ENCODE measurements at regions not wholly inside any gene's neighbourhood (a gene's known extent, or its start where the extent isn't known, plus 50 kb on each side); places are given as distances from the start of the nearest gene placed in this dataset.

DNA sequence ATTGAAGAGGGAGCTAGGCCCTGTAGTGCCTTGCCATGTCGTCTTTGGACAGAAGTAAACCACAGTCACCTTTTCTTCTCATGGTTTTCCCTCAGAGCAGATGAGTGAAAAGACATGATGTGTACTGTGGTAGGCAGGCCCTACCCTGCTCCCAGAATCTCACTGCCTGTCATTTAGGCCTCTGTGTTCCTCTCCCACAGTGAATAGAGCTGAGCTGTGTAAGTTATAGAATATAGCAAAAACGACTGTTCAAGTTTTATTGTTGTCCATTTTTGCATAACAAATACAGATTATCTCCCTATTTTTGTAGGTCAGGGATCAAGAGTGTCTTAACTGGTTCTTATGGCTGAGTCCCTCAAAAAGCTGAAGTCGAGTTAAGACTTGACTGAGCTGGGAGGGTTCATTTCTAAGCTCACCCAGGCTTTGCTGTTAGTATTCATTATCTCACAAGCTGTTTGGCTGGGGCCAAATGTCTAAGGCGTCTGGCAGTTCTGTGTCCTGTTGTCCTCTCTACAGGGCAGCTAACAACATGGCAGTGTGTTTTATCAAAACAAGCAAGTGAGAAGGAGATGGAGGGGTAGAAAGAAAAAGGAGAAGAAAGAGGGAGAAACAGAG lies 780.9 kb upstream of the POM121L12 start:
- Mint-ChIP-seq H3K27me3 (ENCODE audit: low read depth) (no peaks in the 10 kb centered on the region), H3K36me3 (ENCODE audit: low read depth) (no peaks in the 10 kb centered on the region), H3K4me3 (ENCODE audit: unreplicated experiment) (no peak overlapping the region), H3K27ac (ENCODE audit: unreplicated experiment) (no peak overlapping the region), H3K9me3 (ENCODE audit: low read depth) (peaks cover 20% of the 10 kb centered on the region), H3K4me1 (ENCODE audit: low read depth) (no peaks in the 10 kb centered on the region)
- DNase-seq (ENCODE audit: low spot score): no peak
- TF ChIP-seq, protein P1, sequence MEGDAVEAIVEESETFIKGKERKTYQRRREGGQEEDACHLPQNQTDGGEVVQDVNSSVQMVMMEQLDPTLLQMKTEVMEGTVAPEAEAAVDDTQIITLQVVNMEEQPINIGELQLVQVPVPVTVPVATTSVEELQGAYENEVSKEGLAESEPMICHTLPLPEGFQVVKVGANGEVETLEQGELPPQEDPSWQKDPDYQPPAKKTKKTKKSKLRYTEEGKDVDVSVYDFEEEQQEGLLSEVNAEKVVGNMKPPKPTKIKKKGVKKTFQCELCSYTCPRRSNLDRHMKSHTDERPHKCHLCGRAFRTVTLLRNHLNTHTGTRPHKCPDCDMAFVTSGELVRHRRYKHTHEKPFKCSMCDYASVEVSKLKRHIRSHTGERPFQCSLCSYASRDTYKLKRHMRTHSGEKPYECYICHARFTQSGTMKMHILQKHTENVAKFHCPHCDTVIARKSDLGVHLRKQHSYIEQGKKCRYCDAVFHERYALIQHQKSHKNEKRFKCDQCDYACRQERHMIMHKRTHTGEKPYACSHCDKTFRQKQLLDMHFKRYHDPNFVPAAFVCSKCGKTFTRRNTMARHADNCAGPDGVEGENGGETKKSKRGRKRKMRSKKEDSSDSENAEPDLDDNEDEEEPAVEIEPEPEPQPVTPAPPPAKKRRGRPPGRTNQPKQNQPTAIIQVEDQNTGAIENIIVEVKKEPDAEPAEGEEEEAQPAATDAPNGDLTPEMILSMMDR (IDR thresholded peaks at IDR 0.05): no peak

GRCh38 chr7:52253953-52254352 lies 781.5 kb upstream of the POM121L12 start:
- Mint-ChIP-seq H3K9me3 (ENCODE audit: low read depth) (peaks cover 20% of the 10 kb centered on the region), H3K4me3 (ENCODE audit: unreplicated experiment) (no peak overlapping the region), H3K27me3 (ENCODE audit: low read depth) (no peaks in the 10 kb centered on the region), H3K36me3 (ENCODE audit: low read depth) (no peaks in the 10 kb centered on the region), H3K4me1 (ENCODE audit: low read depth) (no peaks in the 10 kb centered on the region), H3K27ac (ENCODE audit: unreplicated experiment) (no peak overlapping the region)
- TF ChIP-seq, protein P1 (IDR thresholded peaks at IDR 0.05): no peak
- no peak for DNase-seq (ENCODE audit: low spot score)

DNA sequence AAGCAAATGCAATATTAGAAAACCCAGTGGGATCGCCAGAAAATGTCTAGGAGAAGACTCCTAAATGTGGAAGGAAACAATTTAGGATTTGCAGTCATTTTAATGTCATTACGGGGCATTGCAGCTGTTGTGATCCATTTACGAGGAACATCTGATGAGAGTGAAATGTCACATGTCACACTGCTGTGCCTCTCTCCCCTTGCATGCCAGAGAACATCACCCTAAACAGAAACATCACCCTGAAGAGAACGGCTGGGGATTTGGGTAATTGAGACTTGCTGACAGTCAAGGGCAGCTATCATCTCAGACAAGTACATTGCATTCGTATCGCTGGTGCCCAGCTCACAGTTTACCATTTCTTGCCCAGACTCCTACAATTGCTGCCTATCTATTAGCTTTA lies 785.7 kb upstream of the POM121L12 start:
- TF ChIP-seq, protein P1 (IDR thresholded peaks at IDR 0.05): no peak
- Mint-ChIP-seq H3K9me3 (ENCODE audit: low read depth) (peaks cover 13% of the 10 kb centered on the region), H3K27me3 (ENCODE audit: low read depth) (no peaks in the 10 kb centered on the region), H3K36me3 (ENCODE audit: low read depth) (no peaks in the 10 kb centered on the region), H3K27ac (ENCODE audit: unreplicated experiment) (no peak overlapping the region), H3K4me3 (ENCODE audit: unreplicated experiment) (no peak overlapping the region), H3K4me1 (ENCODE audit: low read depth) (no peaks in the 10 kb centered on the region)
- no peak for DNase-seq (ENCODE audit: low spot score)

DNA sequence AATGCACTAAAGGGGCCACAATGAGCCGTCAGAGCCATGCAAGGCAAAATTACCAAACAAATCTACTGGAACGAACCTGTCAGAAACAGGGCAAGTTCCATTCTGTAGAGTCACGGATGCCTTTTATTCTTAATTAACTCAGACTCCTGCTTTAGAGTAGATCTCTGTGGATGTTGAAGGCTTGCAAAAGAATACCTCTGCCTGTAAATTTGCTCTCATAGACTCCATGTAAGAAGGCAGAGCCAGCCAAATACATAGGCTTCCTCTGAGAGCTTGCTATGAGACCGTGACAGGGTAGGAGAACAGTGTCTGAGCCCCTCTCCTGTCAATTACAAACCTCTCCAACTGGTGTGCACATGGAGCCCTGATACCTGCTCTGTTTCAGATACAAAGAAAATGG lies 787.9 kb upstream of the POM121L12 start:
- H3K9me3 Mint-ChIP-seq (ENCODE audit: low read depth): peaks cover 21% of the 10 kb centered on the region
- no peak overlapping the region for H3K4me3 Mint-ChIP-seq (ENCODE audit: unreplicated experiment)
- DNase-seq (ENCODE audit: low spot score): no peak
- no peak overlapping the region for H3K27ac Mint-ChIP-seq (ENCODE audit: unreplicated experiment)
- H3K4me1 Mint-ChIP-seq (ENCODE audit: low read depth): no peaks in the 10 kb centered on the region
- H3K27me3 Mint-ChIP-seq (ENCODE audit: low read depth): no peaks in the 10 kb centered on the region
- no peaks in the 10 kb centered on the region for H3K36me3 Mint-ChIP-seq (ENCODE audit: low read depth)
- TF ChIP-seq, protein P1 (IDR thresholded peaks at IDR 0.05): no peak

GRCh38 chr7:52243685-52244084 lies 791.7 kb upstream of the POM121L12 start:
- Mint-ChIP-seq H3K36me3 (ENCODE audit: low read depth) (no peaks in the 10 kb centered on the region), H3K4me3 (ENCODE audit: unreplicated experiment) (no peak overlapping the region), H3K27ac (ENCODE audit: unreplicated experiment) (no peak overlapping the region), H3K27me3 (ENCODE audit: low read depth) (no peaks in the 10 kb centered on the region), H3K4me1 (ENCODE audit: low read depth) (no peaks in the 10 kb centered on the region), H3K9me3 (ENCODE audit: low read depth) (peaks cover 25% of the 10 kb centered on the region)
- no peak for DNase-seq (ENCODE audit: low spot score)
- TF ChIP-seq, protein P1 (IDR thresholded peaks at IDR 0.05): no peak

Measured in chondrocyte (in vitro differentiated cells).